ENCODE measurements at regions not wholly inside any gene's neighbourhood (a gene's known extent, or its start where the extent isn't known, plus 50 kb on each side); places are given as distances from the start of the nearest gene placed in this dataset.

- FAIRE-seq (peak; percentile 70), DNase-seq (ENCODE audit: low read depth) (peak; percentile 60)
- Histone ChIP-seq H3K27me3 (ENCODE audit: control insufficient read depth, insufficient read depth, low read length) (no peaks in the 10 kb centered on the region), H3K36me3 (ENCODE audit: control insufficient read depth, insufficient read depth, low read length) (no peaks in the 10 kb centered on the region), H3K4me3 (ENCODE audit: low read depth, low read length) (no peak overlapping the region)
- TF ChIP-seq CTCF (IDR thresholded peaks at IDR 0.05; ENCODE audit: insufficient read depth, low read length, severe bottlenecking) = no peak
Measured at GRCh38 chr14:81655423-81656314, 122.0 kb upstream of the SEL1L start.

- no peaks in the 10 kb centered on the region for H3K27me3 ChIP-seq (ENCODE audit: control insufficient read depth, insufficient read depth, low read length)
- TF ChIP-seq CTCF (IDR thresholded peaks at IDR 0.05; ENCODE audit: insufficient read depth, low read length, severe bottlenecking) = no peak
- no peak for FAIRE-seq
- no peak for DNase-seq (ENCODE audit: low read depth)
- no peak overlapping the region for H3K4me3 ChIP-seq (ENCODE audit: low read depth, low read length)
- no peaks in the 10 kb centered on the region for H3K36me3 ChIP-seq (ENCODE audit: control insufficient read depth, insufficient read depth, low read length)
Measured at GRCh38 chr14:81656811-81657210, 123.2 kb upstream of the SEL1L start.

DNA sequence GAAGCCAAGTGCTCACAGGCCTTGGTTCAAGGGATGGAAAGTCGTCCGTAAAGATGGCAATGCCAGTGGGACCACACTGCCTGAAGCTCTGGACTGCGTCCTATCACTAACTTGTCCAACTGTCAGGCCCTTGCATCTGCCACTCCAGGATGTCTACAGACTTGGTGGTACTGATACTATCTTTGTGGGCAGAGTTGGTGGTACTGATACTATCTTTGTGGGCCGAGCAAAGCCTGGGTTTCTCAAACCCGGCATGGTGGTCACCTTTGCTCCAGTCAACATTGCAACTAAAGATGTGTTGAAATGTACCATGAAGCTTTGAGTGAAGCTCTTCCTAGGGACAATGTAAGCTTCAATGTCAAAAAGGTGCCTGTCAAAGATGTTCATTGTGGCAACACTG, 128.4 kb upstream of the SEL1L start:
- TF ChIP-seq CTCF (IDR thresholded peaks at IDR 0.05; ENCODE audit: insufficient read depth, low read length, severe bottlenecking) = no peak
- no peak overlapping the region for H3K4me3 ChIP-seq (ENCODE audit: low read depth, low read length)
- DNase-seq (ENCODE audit: low read depth) (no peak), FAIRE-seq (no peak)
- H3K27me3 ChIP-seq (ENCODE audit: control insufficient read depth, insufficient read depth, low read length) = no peaks in the 10 kb centered on the region
- H3K36me3 ChIP-seq (ENCODE audit: control insufficient read depth, insufficient read depth, low read length) = no peaks in the 10 kb centered on the region

- Histone ChIP-seq H3K27me3 (ENCODE audit: control insufficient read depth, insufficient read depth, low read length) (no peaks in the 10 kb centered on the region), H3K4me3 (ENCODE audit: low read depth, low read length) (no peak overlapping the region), H3K36me3 (ENCODE audit: control insufficient read depth, insufficient read depth, low read length) (no peaks in the 10 kb centered on the region)
- no peak for TF ChIP-seq CTCF (IDR thresholded peaks at IDR 0.05; ENCODE audit: insufficient read depth, low read length, severe bottlenecking)
- no peak for FAIRE-seq
- DNase-seq (ENCODE audit: low read depth) = no peak
Measured at GRCh38 chr14:81662570-81663197, 129.0 kb upstream of the SEL1L start.

DNA sequence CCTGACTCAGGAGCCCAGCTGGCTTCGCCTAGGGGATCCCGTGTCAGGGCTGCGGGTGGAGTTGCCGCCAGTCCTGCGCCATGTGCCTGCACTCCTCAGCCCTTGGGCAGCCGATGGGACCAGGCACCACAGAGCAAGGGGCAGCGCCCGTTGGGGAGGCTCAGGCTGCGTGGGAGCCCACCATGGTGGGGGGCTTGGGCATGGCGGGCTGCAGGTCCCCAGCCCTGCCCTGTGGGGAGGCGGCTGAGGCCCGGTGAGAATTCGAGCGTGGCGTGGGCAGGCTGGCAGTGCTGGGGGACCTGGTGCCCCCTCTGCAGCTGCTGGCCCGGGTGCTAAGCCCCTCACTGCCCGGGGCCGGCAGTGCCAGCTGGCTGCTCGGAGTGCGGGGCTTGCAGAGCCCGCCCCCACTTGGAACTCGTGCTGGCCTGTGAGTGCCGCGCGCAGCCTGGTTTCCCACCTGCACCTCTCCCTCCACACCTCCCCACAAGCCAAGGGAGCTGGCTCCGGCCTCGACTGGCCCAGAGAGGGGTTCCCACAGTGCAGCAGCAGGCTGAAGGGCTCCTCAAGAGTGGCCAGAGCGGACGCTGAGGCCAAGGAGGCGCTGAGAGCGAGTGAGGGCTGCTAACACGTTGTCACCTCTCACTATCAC, 135.1 kb upstream of the SEL1L start:
- H3K36me3 ChIP-seq (ENCODE audit: control insufficient read depth, insufficient read depth, low read length) = no peaks in the 10 kb centered on the region
- no peak for TF ChIP-seq CTCF (IDR thresholded peaks at IDR 0.05; ENCODE audit: insufficient read depth, low read length, severe bottlenecking)
- DNase-seq (ENCODE audit: low read depth) = no peak
- no peak for FAIRE-seq
- H3K27me3 ChIP-seq (ENCODE audit: control insufficient read depth, insufficient read depth, low read length) = no peaks in the 10 kb centered on the region
- H3K4me3 ChIP-seq (ENCODE audit: low read depth, low read length) = no peak overlapping the region
